ENCODE measurements at regions not wholly inside any gene's neighbourhood (a gene's known extent, or its start where the extent isn't known, plus 50 kb on each side); places are given as distances from the start of the nearest gene placed in this dataset.

DNA sequence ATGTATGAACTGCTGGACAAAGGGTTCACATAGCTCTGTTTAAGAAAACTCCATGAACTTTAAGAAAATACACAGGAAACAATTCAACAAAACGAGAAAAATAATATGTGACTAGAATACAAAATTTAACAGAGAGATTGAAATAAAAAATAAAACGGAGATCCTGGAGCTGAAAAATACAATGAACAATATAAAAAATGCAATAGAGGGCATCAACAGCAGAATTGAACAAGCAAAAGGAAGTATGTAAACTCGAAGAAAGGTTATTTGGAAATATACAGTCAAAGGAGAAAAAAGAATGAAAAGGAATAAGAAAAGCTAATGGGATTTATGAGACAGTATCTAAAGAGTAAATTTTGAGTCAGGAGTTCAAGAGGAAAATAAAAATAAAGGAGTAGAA is 163.0 kb upstream of the DACH1 start:
- TF ChIP-seq YY1 (IDR thresholded peaks at IDR 0.05; ENCODE audit: low read depth): no peak
- TF ChIP-seq, protein P1, sequence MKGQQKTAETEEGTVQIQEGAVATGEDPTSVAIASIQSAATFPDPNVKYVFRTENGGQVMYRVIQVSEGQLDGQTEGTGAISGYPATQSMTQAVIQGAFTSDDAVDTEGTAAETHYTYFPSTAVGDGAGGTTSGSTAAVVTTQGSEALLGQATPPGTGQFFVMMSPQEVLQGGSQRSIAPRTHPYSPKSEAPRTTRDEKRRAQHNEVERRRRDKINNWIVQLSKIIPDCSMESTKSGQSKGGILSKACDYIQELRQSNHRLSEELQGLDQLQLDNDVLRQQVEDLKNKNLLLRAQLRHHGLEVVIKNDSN (IDR thresholded peaks at IDR 0.05): no peak

- TF ChIP-seq TAF1 (IDR thresholded peaks at IDR 0.05; ENCODE audit: low read depth) (no peak), TCF12 (IDR thresholded peaks at IDR 0.05; ENCODE audit: low read depth) (no peak), EGR1 (IDR thresholded peaks at IDR 0.05) (no peak), MAX (IDR thresholded peaks at IDR 0.05) (no peak), NFIC (IDR thresholded peaks at IDR 0.05) (no peak), ZBTB7A (IDR thresholded peaks at IDR 0.05; ENCODE audit: low read depth) (no peak), YY1 (IDR thresholded peaks at IDR 0.05; ENCODE audit: low read depth) (no peak), FOXM1 (IDR thresholded peaks at IDR 0.05; ENCODE audit: borderline replicate concordance, low read depth) (no peak), CREB1 (IDR thresholded peaks at IDR 0.05; ENCODE audit: low read depth) (no peak), TEAD4 (IDR thresholded peaks at IDR 0.05) (no peak), RAD21 (IDR thresholded peaks at IDR 0.05; ENCODE audit: low read depth) (no peak), EP300 (IDR thresholded peaks at IDR 0.05; ENCODE audit: borderline replicate concordance) (no peak), CEBPB (IDR thresholded peaks at IDR 0.05) (no peak)
- TF ChIP-seq, protein P2, sequence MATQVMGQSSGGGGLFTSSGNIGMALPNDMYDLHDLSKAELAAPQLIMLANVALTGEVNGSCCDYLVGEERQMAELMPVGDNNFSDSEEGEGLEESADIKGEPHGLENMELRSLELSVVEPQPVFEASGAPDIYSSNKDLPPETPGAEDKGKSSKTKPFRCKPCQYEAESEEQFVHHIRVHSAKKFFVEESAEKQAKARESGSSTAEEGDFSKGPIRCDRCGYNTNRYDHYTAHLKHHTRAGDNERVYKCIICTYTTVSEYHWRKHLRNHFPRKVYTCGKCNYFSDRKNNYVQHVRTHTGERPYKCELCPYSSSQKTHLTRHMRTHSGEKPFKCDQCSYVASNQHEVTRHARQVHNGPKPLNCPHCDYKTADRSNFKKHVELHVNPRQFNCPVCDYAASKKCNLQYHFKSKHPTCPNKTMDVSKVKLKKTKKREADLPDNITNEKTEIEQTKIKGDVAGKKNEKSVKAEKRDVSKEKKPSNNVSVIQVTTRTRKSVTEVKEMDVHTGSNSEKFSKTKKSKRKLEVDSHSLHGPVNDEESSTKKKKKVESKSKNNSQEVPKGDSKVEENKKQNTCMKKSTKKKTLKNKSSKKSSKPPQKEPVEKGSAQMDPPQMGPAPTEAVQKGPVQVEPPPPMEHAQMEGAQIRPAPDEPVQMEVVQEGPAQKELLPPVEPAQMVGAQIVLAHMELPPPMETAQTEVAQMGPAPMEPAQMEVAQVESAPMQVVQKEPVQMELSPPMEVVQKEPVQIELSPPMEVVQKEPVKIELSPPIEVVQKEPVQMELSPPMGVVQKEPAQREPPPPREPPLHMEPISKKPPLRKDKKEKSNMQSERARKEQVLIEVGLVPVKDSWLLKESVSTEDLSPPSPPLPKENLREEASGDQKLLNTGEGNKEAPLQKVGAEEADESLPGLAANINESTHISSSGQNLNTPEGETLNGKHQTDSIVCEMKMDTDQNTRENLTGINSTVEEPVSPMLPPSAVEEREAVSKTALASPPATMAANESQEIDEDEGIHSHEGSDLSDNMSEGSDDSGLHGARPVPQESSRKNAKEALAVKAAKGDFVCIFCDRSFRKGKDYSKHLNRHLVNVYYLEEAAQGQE (IDR thresholded peaks at IDR 0.05; ENCODE audit: low read depth): no peak
- TF ChIP-seq, protein P1 (IDR thresholded peaks at IDR 0.05): no peak
Observed at GRCh38 chr13:72025836-72026235, 158.8 kb upstream of the DACH1 start.

- TF ChIP-seq TEAD4 (IDR thresholded peaks at IDR 0.05): peak; percentile 56
- peak; percentile 87 for TF ChIP-seq YY1 (IDR thresholded peaks at IDR 0.05; ENCODE audit: low read depth)
- peak; percentile 59; the same call in 1 of the 2 replicates for TF ChIP-seq EP300 (IDR thresholded peaks at IDR 0.05; ENCODE audit: borderline replicate concordance)
- peak; percentile 64 for TF ChIP-seq TCF12 (IDR thresholded peaks at IDR 0.05; ENCODE audit: low read depth)
- no peak for TF ChIP-seq RAD21 (IDR thresholded peaks at IDR 0.05; ENCODE audit: low read depth)
- TF ChIP-seq NFIC (IDR thresholded peaks at IDR 0.05): peak; percentile 79
Observed at GRCh38 chr13:72023895-72024294, 156.9 kb upstream of the DACH1 start.

DNA sequence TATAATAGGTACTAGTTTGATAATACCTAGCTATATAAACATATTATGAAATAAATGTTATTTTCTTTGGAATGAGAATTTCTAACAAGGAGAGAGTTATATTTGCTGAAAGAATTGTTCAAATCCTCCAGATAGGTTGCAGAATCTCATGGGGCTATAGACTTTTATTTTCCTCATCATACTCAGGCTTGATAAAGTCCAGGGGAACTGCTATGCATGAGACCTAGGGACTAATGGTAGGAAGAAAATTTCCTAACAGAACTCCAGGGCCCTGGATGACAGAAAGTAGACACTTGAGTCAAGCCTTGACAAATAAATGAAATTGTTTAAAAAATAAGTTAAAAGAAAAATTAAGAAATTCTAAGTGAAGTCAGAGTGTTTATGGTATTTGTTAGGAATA is 138.5 kb upstream of the DACH1 start:
- TF ChIP-seq TCF12 (IDR thresholded peaks at IDR 0.05; ENCODE audit: low read depth) (no peak), YY1 (IDR thresholded peaks at IDR 0.05; ENCODE audit: low read depth) (no peak), MAX (IDR thresholded peaks at IDR 0.05) (no peak), NFIC (IDR thresholded peaks at IDR 0.05) (no peak), TEAD4 (IDR thresholded peaks at IDR 0.05) (no peak), RAD21 (IDR thresholded peaks at IDR 0.05; ENCODE audit: low read depth) (no peak), EP300 (IDR thresholded peaks at IDR 0.05; ENCODE audit: borderline replicate concordance) (no peak), TAF1 (IDR thresholded peaks at IDR 0.05; ENCODE audit: low read depth) (no peak), EGR1 (IDR thresholded peaks at IDR 0.05) (no peak), FOXM1 (IDR thresholded peaks at IDR 0.05; ENCODE audit: borderline replicate concordance, low read depth) (no peak), CEBPB (IDR thresholded peaks at IDR 0.05) (no peak), ZBTB7A (IDR thresholded peaks at IDR 0.05; ENCODE audit: low read depth) (no peak), CREB1 (IDR thresholded peaks at IDR 0.05; ENCODE audit: low read depth) (no peak)
- TF ChIP-seq, protein P2 (IDR thresholded peaks at IDR 0.05; ENCODE audit: low read depth): no peak
- TF ChIP-seq, protein P1 (IDR thresholded peaks at IDR 0.05): no peak

DNA sequence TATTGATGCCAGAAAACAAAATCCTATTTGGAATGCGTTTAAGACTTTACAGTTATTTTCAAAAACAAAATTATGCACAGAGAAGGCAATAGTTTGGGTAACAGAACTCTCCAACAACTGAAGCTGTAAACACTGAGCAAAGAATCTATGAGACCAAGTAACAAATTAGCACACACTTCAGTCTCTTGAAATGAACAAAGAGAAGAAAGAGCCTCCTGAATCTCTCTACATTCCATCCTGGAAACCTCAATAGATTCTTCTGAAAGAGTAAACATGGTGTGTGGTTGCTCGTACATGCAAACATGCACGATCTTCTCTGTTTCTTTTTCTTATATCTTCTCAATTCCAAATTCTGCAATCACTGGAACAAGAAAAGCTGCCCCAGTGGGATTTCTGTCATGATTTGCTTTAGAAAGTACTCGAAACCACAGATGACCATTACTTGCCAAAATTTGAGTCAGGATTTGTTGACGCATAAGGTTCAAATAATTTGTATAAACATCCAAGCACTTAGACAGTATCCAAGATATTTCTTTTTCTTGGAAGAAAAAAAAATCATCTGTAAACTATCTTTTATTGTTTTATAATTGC is 137.9 kb upstream of the DACH1 start:
- TF ChIP-seq CREB1 (IDR thresholded peaks at IDR 0.05; ENCODE audit: low read depth) (no peak), EP300 (IDR thresholded peaks at IDR 0.05; ENCODE audit: borderline replicate concordance) (no peak)

DNA sequence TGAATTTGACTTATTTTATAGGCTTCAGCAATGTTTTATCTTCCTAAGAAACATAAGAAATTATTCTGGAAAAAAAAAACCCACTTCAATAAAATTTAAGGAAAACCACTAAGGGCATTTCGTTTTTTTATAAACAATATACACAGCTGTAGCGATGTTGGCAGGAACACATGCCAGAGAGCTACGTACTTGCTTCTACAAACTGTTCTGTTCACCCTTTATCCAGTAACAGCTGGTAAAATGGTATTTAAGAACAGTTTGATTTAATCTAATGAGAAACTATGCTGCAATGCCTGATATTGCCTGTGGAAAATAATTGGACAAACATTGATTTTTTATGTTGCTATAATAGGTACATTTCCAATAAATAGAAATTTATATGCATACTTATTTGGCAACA is 137.2 kb upstream of the DACH1 start:
- TF ChIP-seq YY1 (IDR thresholded peaks at IDR 0.05; ENCODE audit: low read depth): no peak
- no peak for TF ChIP-seq TCF12 (IDR thresholded peaks at IDR 0.05; ENCODE audit: low read depth)
- no peak for TF ChIP-seq CEBPB (IDR thresholded peaks at IDR 0.05)
- no peak for TF ChIP-seq FOXM1 (IDR thresholded peaks at IDR 0.05; ENCODE audit: borderline replicate concordance, low read depth)
- TF ChIP-seq NFIC (IDR thresholded peaks at IDR 0.05): no peak
- TF ChIP-seq CREB1 (IDR thresholded peaks at IDR 0.05; ENCODE audit: low read depth): no peak
- TF ChIP-seq ZBTB7A (IDR thresholded peaks at IDR 0.05; ENCODE audit: low read depth): no peak
- TF ChIP-seq, protein P2 (IDR thresholded peaks at IDR 0.05; ENCODE audit: low read depth): no peak
- no peak for TF ChIP-seq RAD21 (IDR thresholded peaks at IDR 0.05; ENCODE audit: low read depth)
- TF ChIP-seq TEAD4 (IDR thresholded peaks at IDR 0.05): no peak
